ENCODE measurements at regions not wholly inside any gene's neighbourhood (a gene's known extent, or its start where the extent isn't known, plus 50 kb on each side); places are given as distances from the start of the nearest gene placed in this dataset.

DNA sequence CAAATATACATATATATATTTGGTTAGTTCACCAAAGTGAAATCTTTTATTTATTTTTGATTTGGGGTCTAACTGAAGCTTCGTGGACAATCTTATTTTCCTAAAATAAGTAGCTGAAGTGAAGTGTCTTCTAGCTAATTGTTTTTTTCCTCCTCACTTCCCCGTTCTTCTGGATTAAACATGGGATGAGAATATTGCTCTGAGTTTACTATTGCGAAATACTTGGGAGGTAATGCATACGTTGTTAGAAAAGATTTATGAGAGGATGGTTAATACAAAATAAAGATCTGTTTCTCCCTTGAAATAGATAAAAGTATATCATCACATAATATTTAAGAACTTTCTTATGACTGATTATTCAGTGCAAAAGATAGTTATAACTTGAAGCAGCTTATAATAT is 228.3 kb upstream of the TPK1 start:
- TF ChIP-seq, protein P1, sequence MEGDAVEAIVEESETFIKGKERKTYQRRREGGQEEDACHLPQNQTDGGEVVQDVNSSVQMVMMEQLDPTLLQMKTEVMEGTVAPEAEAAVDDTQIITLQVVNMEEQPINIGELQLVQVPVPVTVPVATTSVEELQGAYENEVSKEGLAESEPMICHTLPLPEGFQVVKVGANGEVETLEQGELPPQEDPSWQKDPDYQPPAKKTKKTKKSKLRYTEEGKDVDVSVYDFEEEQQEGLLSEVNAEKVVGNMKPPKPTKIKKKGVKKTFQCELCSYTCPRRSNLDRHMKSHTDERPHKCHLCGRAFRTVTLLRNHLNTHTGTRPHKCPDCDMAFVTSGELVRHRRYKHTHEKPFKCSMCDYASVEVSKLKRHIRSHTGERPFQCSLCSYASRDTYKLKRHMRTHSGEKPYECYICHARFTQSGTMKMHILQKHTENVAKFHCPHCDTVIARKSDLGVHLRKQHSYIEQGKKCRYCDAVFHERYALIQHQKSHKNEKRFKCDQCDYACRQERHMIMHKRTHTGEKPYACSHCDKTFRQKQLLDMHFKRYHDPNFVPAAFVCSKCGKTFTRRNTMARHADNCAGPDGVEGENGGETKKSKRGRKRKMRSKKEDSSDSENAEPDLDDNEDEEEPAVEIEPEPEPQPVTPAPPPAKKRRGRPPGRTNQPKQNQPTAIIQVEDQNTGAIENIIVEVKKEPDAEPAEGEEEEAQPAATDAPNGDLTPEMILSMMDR (IDR thresholded peaks at IDR 0.05; ENCODE audit: insufficient read depth, low read length, poor library complexity, severe bottlenecking) = no peak

DNA sequence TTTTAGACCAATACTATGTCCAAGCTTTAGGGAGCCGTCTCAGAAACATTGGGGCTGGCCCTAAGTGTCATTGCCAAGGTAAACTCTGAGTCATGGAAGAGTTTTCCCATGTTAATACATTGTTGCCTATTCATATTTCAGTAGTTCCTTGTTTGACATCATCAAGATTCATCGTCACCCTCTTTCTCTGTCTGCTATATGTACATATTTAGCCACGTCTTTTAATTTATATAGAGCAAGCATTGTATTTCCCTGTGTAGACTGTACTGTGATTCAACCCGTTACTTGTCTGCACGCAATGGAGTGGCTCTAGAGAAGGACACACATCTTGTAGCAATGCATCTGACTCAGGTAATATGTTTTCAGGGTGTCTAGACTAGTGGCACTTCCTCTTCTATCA is 217.9 kb upstream of the TPK1 start:
- no peak for DNase-seq (ENCODE audit: low read depth)
- H3K36me3 ChIP-seq (ENCODE audit: control insufficient read depth, insufficient read depth, low read length) = no peaks in the 10 kb centered on the region
- H3K4me3 ChIP-seq (ENCODE audit: low read depth, low read length) = no peak overlapping the region
- no peaks in the 10 kb centered on the region for H3K27me3 ChIP-seq (ENCODE audit: control insufficient read depth, insufficient read depth, low read length)
- TF ChIP-seq, protein P1 (IDR thresholded peaks at IDR 0.05; ENCODE audit: insufficient read depth, low read length, poor library complexity, severe bottlenecking) = no peak

More for the DNA sequence above, 228.3 kb upstream of the TPK1 start:
- H3K27me3 ChIP-seq (ENCODE audit: control insufficient read depth, insufficient read depth, low read length) = no peaks in the 10 kb centered on the region
- DNase-seq (ENCODE audit: low read depth) = no peak
- H3K4me3 ChIP-seq (ENCODE audit: low read depth, low read length) = no peak overlapping the region
- no peaks in the 10 kb centered on the region for H3K36me3 ChIP-seq (ENCODE audit: control insufficient read depth, insufficient read depth, low read length)

DNA sequence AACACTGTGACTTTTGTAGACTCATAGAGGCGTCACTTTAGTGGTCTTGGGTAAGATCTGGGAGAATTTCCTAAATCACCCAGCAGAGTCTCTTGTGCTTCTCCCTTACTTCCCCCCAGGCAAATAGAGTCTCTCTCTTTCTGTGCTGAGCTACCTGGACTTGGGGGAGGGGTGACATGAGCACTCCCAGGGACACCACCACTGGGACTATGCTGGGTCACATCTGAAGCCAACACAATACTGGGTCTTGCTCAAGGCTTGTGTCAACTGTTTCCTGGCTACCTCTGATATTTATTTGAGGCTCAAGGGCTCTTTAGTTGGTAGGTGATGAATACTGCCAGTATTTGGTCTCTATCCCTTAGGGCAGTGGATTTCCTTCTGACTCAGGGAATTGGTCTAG is 214.6 kb upstream of the TPK1 start:
- Histone ChIP-seq H3K27me3 (ENCODE audit: control insufficient read depth, insufficient read depth, low read length) (no peaks in the 10 kb centered on the region), H3K4me3 (ENCODE audit: low read depth, low read length) (no peak overlapping the region), H3K36me3 (ENCODE audit: control insufficient read depth, insufficient read depth, low read length) (no peaks in the 10 kb centered on the region)
- TF ChIP-seq, protein P1 (IDR thresholded peaks at IDR 0.05; ENCODE audit: insufficient read depth, low read length, poor library complexity, severe bottlenecking) = no peak
- DNase-seq (ENCODE audit: low read depth) = no peak

DNA sequence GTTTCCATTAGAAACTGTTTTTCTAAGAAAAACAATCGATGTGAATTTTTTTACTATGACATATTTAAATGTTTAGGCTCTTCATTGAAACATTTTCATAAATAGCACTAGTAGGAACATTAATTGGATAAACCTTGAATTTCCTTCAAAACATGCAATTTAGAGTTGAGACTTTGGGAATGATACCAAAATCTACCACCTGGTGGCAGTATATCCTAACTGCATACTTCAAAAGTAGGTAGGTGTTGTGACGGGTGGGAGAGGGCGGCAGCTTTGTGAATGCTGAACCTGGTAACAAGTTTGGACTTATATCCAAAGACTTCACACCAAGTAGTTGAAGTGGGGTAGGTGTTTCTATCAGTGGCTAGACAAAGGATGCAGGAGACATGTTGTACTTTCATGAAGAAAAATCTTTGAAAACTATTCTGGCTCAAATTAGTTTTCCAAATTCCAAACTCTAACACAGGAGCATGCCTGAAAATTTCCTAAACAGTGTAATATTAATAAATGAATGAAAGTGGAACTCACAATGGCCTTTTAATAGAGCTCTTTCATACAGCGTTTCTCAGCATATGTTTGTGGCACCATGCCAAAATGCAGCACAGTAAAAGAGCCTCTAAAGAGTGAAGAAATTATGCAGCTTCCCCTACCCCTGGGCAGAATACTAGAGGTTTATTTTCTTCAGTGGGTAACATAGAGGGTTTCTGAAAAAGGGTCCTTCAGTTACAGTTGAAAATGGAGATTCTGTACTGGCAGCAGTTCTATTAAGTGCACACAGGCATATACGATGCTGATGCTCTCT is 201.0 kb upstream of the TPK1 start:
- Histone ChIP-seq H3K4me3 (ENCODE audit: low read depth, low read length) (no peak overlapping the region), H3K27me3 (ENCODE audit: control insufficient read depth, insufficient read depth, low read length) (no peaks in the 10 kb centered on the region), H3K36me3 (ENCODE audit: control insufficient read depth, insufficient read depth, low read length) (no peaks in the 10 kb centered on the region)
- peak; percentile 9 for DNase-seq (ENCODE audit: low read depth)
- TF ChIP-seq, protein P1 (IDR thresholded peaks at IDR 0.05; ENCODE audit: insufficient read depth, low read length, poor library complexity, severe bottlenecking) = peak; percentile 78

DNA sequence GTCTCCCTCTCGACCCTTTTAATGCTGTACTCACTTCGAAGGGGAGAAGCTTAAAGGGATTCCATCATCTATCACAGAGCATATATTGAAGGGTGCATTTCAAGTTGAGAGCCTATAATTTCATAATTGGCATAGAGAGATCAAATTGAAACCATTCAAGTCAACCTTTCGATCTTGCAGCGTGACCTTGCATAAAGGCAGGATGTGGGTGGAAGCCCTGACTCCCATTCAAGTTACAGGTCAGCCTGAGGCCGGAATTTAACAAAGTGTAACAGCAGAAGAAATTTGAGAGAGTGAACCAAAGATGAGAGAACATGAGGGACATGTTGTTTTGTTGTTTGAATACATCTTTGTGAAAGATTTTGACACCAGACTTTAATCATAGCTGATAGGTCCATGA is 195.3 kb upstream of the TPK1 start:
- no peak for DNase-seq (ENCODE audit: low read depth)
- TF ChIP-seq, protein P1 (IDR thresholded peaks at IDR 0.05; ENCODE audit: insufficient read depth, low read length, poor library complexity, severe bottlenecking) = no peak
- no peaks in the 10 kb centered on the region for H3K36me3 ChIP-seq (ENCODE audit: control insufficient read depth, insufficient read depth, low read length)
- H3K27me3 ChIP-seq (ENCODE audit: control insufficient read depth, insufficient read depth, low read length) = no peaks in the 10 kb centered on the region
- H3K4me3 ChIP-seq (ENCODE audit: low read depth, low read length) = no peak overlapping the region

DNA sequence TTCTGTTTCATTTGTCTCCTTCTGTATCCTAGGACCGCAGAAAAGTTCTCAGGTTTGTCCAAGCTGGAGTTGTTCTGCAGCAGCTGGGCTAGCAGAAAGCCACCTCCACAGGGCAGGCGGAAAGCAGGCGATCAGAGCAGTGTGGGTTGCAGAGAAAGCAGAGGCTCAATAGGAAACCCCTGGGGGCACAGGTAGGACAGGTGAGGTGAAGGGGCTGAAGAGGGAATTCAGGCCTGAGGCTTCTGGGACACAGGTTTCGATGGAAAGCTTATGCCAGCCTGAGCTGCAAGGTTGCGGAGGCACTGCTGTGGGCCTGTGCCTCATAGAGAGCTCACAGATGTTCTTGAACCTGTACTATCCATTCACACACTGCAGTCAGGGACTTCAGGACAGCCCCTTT is 194.9 kb upstream of the TPK1 start:
- TF ChIP-seq, protein P1 (IDR thresholded peaks at IDR 0.05; ENCODE audit: insufficient read depth, low read length, poor library complexity, severe bottlenecking) = no peak
- no peak for DNase-seq (ENCODE audit: low read depth)
- Histone ChIP-seq H3K36me3 (ENCODE audit: control insufficient read depth, insufficient read depth, low read length) (no peaks in the 10 kb centered on the region), H3K27me3 (ENCODE audit: control insufficient read depth, insufficient read depth, low read length) (no peaks in the 10 kb centered on the region), H3K4me3 (ENCODE audit: low read depth, low read length) (no peak overlapping the region)
